HG02885 (cell line): ENCODE measurements at regions not wholly inside any gene's neighbourhood (a gene's known extent, or its start where the extent isn't known, plus 50 kb on each side); places are given as distances from the start of the nearest gene placed in this dataset.
"Not testable (repeated sequence)": the region's sequence is repeated elsewhere in the genome, so short reads cannot be mapped to it uniquely, and the experiment has no call there.

Experiments
- ATAC-seq: cut with Tn5 transposase; IDR thresholded peaks from one replicate; pipeline ENCODE4 v1.9.1; 2021; ENCODE audit warnings: mild to moderate bottlenecking; ENCODE audit not compliant: unreplicated experiment, poor library complexity

DNA sequence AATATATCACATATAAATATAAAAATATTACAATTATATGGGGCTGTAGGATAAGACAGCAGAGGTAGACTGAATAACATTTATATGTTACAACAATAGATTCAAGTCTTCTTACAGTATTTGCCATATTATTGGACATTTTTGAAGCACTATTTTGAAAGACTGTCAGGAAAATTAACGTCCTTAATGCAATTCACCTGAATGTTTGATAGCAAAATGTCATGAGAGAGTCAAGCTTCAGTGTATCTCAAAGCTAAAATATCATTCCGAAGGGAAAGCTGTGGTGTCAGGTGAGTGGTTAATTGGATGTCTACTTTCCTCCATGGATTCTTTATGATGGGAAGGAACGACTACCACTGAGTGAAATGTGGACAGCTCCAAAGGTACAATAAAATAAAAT lies 1004.0 kb downstream of the HACE1 start:
- ATAC-seq = no peak

DNA sequence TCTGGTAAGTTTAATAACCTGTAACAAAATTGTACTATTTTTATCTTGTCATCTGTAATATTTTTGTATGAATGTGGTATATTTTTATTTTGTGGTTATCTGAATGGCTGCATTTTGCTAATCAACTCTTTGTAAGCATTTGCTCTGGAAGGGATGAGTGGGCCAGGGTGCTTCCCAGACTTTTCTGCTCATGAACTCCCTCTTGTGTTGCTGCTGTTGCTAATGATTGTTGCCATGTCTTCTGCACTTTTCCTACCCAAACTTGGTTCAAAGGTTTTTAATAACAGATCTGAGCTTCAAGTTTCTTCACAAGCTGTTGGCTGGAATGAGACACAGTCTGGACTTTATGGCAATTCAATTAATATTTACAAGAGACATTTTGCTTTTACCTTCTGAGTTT lies 1005.7 kb downstream of the HACE1 start:
- ATAC-seq = no peak

DNA sequence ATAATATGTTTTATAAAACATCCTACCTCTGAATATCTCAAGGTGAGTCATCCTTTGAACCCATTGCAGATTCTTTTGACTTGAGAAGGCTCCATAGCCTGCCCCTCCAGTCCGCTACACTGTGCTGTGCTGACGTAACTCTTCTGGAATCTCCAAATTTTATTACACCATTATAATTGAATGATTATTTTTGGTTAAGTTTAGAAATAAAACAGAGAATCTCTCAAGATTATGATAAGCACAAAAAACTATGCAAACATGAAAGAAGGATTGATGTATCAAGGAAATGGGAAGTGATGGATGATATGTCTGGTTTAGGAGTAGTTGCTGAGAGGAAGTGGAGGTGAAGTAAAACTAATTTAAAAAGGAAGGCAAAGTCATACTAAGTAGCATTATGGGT lies 1021.3 kb downstream of the HACE1 start:
- no peak for ATAC-seq

DNA sequence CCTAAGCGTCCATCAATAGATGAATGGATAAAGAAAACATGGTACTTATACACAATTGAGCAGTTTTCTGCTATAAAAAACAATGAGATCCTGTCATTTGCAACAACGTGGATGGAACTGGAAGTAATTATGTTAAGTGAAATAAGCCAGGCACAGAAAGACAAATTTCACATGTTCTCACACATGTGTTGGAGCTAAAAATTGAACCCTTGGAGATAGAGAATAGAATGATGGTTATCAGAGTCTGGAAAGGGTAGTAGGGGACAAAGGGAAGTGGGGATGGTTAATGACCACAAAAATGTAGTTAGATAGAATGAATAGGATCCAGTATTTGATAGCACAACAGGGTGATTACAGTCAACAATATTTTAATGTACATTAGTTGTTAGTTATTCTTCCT lies 1033.5 kb downstream of the HACE1 start:
- ATAC-seq = no peak

DNA sequence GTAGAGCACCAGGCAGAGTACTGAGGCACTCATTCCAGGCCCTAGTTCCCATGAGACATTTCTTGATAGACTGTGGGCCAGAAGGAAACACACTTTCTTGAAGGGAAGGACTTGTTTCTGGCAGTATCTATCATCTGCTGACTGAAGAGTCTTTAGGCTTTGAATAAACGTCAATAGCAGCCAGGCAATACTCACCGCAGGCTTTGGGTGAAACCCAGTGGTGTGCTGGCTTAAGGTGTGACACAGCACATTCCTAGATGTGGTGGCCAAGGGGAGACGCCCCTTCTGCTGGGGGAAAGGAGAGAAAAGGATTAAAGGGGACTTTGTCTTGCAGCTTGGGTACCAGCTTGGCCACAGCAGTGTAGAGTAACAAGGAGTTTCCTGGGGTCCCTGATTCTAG lies 1039.6 kb downstream of the HACE1 start:
- ATAC-seq = no peak

DNA sequence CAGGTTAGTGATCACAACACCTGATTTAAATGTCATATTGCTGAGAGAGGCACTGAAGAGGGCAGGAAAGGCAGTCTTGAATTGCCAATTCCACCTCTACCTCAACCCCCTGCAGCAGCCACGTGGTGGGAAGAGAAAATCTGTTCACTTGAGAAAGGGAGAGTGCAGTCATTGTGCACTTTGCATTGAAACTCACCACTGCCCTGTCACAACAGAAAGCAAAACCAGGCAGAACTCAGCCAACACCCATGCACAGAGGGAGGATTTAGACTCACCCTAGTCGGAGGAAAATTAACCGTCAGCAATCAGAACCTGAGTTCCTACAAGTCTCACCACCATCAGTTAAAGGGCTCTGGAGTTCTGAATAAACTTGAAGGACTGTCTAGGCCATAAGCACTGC lies 1040.2 kb downstream of the HACE1 start:
- ATAC-seq = no peak

DNA sequence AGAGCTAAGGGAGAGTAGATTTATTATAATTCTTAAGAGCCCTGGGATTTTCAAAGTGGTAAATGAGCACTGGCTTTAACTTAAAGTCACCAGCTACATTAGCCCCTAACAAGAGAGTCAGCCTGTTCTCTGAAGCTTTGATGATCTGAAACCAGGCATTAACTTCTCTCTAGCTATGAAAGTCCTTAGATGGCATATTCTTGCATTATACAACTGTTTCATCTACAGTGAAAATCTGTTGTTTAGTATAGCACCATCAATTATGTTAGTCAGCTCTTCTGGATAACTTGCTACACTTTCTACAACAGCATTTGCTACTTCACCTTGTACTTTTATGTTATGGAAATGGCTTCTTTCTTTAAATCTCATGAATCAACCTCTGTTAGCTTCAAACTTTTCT lies 1046.7 kb downstream of the HACE1 start:
- no peak for ATAC-seq

DNA sequence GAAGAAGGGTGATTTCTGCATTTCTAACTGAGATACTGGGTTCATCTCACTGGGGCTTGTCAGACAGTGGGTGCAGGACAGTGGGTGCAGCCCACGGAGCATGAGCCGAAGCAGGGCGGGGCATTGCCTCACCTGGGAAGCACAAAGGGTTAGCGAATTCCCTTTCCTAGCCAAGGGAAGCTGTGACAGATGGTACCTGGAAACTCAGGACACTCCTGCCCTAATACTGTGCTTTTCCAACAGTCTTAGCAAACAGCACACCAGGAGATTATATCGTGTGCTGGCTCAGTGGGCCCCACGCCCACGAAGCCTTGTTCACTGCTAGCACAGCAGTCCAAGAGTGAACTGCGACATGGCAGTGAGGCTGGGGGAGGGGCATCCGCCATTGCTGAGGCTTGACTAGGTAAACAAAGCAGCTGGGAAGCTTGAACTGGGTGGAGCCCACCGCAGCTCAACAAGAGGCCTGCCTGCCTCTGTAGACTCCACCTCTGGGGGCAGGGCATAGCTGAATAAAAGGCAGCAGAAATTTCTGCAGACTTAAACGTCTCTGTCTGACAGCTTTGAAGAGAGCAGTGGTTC lies 1057.7 kb downstream of the HACE1 start:
- not testable (repeated sequence) for ATAC-seq

DNA sequence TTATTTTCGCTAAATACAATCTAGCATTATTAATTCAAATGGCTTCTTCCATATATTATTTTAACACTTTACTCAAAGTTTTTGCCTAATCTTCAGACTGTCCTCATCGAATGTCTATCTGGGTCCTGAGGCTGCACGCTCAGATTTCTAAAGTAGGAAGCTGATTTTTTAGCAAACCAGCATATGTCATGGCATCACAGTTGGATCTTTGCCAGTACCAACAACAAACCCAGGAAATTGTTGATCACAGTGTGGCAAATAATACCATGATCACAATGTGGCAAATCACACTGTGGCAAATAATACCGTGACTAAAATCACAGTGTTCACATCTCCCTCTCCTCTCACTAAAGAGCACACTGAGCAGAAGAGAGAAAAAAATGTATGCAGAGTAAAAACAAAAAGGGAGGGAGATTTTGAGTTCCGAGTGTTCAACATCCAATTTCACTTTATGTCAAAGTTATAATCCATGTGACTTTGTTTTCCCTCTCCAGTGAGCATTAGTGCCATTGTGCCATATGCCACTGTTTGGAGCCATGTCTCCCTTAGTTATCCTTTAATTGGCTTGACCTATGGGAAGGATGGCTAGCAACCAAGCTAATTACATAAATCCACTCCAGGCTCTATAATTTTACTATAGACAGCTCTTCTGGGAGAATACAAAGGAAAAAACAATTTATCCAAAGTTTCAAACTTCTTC lies 1059.6 kb downstream of the HACE1 start:
- ATAC-seq = no peak

DNA sequence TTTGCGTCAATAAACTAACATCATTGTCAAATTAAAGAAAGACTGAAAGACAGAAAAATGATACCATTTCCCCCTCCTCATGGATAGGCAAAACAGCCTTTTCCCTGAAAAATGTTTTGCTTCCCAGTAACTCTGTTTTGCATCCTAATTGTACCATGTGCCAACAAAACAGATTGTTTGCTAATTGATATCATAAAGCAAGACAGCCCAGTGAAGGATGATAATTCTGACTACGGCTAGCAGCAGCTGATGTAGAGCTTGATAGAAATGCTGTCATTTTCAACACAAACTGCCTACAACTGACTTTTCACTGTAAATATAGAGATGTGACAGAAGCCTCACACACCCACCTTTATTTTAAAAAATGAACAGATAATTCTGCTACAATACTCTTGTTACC lies 1061.6 kb downstream of the HACE1 start:
- ATAC-seq = no peak

DNA sequence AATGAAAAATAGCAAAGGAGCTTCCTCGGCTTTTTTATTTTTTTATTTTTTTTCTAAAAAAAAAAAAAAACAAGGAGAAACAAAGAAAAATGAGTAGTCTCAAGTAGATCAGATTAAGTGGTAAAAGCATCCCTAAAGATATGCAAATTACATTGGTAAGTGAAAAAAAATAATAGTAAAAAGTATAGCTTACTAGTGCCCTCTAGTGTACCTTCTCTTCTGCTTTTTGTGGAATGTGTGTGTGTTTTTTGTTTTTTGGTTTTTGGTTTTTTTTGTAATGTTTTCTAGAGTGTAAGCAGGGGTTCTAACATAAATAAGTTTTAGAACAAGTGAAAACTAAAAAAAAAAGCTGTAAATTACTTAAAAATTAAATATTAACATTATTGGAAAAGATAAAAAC lies 1062.0 kb downstream of the HACE1 start:
- ATAC-seq = no peak

DNA sequence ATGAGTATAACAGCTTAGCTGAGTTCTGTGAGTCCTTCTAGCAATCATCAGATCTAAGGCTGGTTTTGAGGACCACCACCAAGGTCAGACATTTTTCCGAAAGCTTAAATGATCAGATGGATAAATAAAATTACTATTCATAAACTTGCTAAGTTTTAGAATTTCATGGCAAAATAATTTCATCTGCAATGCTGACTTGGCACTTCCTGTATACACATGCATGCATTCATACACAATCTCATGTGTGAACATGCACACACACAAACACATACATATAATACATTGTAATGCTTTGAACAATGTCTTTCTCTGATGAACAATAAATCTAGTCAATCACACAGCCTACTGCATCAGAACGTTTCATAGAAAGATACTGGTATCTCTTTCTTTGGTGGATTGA lies 1068.3 kb downstream of the HACE1 start:
- ATAC-seq = no peak

DNA sequence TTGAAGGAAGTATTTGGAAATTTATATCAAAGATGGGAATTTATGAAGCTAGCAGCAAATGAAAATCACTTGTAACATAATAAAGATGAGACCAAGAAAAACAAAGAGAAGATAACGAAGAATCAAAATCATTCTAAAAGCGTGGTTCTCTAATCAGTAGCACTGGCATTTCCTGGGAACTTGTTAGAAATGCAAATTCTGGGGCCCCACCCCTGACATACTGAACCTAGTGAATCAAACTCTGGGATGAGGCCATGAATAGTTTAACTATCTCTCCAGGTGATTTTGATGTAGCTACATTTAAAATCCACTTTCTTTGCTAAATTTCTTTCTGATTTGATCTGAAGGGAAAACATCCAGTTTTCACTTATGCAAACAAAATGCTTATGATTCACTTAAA lies 1075.6 kb downstream of the HACE1 start:
- no peak for ATAC-seq

DNA sequence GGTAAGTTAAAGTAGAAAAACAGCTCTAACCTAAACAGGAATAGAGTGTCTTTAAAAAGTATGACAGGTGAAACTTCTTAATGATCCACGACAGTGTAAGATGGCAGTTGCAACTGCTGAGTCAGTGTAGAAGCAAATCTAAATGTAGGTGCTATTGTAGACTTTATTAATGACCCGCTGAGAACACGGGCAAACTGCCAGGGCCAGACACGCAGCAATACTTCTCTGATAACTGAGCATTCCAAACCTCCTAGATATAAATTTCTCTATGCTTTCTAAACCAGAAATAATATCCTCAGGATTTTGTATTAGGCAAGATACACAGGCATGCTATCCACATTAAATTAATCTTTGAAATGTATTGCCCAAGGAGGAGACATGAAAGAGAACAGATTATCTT lies 1076.4 kb downstream of the HACE1 start:
- ATAC-seq = no peak

DNA sequence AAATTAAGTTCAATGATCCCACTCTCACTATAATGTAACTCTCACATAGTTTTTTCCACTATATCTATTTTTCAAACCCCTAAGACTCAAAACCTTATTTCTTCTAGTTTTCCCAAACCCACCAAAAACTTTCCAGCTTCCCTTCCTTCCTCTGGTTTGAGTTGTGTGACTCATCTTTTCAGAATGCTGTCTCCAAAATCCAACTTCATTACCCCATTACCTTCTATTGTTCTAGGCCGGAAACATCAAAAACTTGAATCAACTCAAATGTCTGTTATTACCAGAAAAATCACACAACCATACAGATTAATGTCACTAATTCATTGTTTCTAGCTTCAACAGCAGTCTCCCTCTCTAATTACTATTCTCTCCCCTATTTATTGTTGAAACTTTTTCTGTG lies 1090.3 kb downstream of the HACE1 start:
- no peak for ATAC-seq

DNA sequence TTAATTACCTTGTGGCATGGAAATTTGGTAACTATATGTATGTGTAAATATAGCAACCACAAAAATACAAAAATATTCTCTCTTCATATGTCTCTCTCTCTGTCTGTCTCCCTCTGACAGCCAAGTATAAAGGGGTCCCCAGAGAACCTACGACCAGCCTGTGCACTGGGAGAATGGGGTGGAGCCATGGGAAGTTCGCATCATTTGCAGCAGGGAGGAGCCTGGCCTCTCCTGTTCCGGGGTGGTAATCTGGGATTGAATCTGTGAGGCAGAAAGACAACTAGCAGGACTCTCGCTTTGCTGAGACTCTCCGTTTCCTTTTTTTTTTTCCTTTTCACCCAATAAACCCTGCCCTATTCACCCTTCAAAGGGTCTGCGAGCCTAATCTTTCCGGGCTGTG lies 1109.1 kb downstream of the HACE1 start:
- no peak for ATAC-seq

DNA sequence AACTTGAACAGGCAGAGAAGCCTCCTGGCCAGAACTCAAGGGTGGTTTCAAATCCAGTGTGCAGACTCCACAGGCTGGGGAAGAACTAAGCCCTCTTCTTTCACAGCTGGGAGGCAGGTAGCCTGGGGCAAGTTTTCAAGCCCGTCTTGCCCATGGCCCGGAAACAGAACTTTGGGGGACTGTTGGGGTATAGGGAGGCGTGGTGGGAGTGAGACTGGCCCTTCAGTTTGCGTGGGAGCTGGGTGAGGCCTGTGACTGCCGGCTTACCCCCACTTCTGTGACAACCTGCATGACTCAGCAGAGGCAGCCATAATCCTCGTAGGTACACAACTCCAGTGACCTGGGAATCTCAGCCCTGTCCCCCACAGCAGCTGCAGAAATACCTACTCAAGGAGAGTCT lies 1125.7 kb downstream of the HACE1 start:
- ATAC-seq = no peak

DNA sequence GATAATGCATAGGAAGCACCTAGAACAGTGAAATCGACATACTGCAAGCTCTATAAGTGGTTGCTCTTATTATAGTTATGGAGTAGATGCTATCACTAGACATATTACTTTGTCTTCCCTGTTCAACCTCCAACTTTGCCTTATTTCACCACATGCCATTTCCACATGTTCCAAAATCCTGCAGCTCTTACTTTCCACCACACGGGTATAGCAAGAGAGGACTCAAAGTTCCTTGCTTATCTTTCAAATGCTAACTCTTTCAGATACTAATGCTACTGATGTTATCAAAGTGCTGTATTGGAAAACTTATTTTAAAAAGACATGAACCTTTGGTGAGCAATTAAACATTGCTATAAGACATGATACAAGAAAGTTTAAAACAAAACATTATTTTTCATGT lies 1130.1 kb downstream of the HACE1 start:
- no peak for ATAC-seq

DNA sequence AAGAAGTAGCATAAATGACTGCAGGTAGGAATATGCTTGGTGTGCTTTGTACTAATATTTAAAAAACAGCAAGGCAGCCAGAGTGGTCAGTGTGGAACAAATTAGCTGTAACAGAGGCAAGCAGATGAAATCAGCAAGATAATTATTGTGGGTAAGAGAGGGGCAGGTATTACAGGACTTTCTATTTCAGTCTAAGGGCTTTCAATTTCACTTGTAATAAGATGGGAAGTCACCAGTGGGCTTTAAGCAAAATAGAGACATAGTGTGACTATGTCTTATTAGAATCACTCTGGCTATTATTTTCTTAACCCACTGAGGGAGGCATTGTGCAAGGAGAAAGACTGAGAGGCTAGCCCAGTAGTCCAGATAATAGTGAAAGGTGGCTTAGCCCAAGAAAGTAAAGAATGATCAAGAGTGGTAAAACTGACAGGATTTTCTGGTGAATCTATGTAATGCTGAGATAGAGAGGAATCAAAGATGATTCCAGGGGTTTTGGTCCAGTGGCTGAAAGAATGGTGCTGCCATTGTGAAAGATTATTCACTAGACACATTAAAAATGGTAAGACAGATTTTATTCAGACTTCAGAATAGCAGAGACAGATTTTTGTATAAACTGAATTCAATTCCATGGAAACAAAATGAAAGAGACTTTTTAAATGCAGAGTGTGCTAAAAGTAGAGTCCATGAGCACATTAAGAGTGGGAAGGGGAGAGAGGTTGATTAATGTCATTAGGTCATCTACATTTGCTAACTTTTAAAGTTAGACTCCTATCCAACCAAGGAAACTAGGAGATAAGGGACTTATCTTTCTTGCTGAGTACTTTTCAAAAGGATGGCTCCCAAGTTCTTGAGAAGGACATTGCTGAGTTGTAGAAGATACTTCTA lies 1136.0 kb downstream of the HACE1 start:
- ATAC-seq = no peak

DNA sequence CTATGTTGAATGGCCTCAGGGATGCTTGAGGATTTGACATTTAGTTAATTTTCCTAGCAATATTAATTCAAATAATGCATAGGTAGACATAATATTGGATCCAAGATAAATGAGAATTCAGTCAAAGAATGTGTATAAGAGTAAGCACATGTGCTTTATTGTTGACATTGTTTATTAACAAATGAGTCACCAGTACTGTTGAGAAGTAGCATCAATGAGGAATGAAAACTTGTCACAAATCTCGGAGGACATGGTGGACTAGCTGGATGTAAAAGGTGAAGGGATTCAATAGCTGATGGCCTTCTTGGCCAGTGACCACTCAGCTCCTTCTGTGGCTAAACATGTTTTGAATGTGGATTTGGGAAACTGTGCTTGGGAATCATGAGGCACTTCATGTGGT lies 1137.0 kb downstream of the HACE1 start:
- ATAC-seq = no peak

DNA sequence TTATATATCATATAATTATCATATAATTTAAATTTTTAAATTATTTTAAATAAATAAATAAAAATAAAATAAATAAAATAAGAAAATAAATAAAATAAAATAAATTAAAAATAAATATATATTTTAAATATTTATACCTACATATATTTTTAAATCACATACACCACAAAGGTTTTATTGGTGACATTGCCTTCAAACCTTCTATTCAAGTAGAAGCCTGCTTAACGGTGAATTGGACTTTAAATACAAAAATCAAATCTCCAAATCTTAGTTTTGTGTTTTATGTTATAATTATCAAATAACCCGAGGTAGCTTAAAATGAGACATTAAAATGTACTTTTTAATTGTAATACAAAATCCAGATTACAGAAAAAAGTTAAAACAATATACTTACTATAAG lies 1137.8 kb downstream of the HACE1 start:
- no peak for ATAC-seq

DNA sequence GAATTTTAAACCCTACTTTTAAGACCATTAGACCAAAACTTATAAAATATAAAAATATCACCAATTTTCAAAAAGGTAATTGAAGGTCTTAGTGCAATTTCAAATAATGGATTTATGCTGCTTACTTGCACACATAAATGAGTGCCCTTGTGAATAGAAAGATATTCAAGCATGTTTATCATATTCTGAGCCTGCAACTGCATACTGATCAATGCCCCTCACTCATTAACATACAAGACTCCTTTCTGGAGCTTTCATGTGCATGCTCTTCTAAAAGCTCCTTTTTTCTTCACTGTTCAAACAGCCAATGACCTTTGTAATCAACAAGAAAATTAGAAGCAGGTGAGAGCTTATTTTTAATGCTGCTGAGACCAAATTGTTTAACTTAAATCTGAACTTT lies 1139.3 kb downstream of the HACE1 start:
- ATAC-seq = no peak
